ENCODE measurements at regions not wholly inside any gene's neighbourhood (a gene's known extent, or its start where the extent isn't known, plus 50 kb on each side); places are given as distances from the start of the nearest gene placed in this dataset.

- no peak overlapping the region for H3K9ac ChIP-seq (ENCODE audit: low read depth in 2 of 2, low read length in 2 of 2)
- no peaks in the 10 kb centered on the region for H3K36me3 ChIP-seq
- H3K27me3 ChIP-seq: no peaks in the 10 kb centered on the region
- no peaks in the 10 kb centered on the region for H3K9me3 ChIP-seq
- no peak for TF ChIP-seq CTCF (IDR thresholded peaks at IDR 0.05)
- no peak overlapping the region for H3K4me3 ChIP-seq
- no peak overlapping the region for H3K27ac ChIP-seq
- intact Hi-C loops (cut with DNase I): no loop called here
- H3K4me1 ChIP-seq: peaks cover 9% of the 10 kb centered on the region
- no peak for DNase-seq
Observed at GRCh38 chr2:37581433-37581832, 90.0 kb downstream of the CDC42EP3 start.

GRCh38 chr2:37582481-37583220 is 88.8 kb downstream of the CDC42EP3 start:
- peaks cover 9% of the 10 kb centered on the region for H3K4me1 ChIP-seq
- intact Hi-C loops (cut with DNase I): no loop called here
- no peaks in the 10 kb centered on the region for H3K27me3 ChIP-seq
- no peak for DNase-seq
- no peak overlapping the region for H3K9ac ChIP-seq (ENCODE audit: low read depth in 2 of 2, low read length in 2 of 2)
- no peaks in the 10 kb centered on the region for H3K9me3 ChIP-seq
- H3K27ac ChIP-seq: no peak overlapping the region
- H3K4me3 ChIP-seq: no peak overlapping the region
- no peak for TF ChIP-seq CTCF (IDR thresholded peaks at IDR 0.05)
- H3K36me3 ChIP-seq: no peaks in the 10 kb centered on the region

DNA sequence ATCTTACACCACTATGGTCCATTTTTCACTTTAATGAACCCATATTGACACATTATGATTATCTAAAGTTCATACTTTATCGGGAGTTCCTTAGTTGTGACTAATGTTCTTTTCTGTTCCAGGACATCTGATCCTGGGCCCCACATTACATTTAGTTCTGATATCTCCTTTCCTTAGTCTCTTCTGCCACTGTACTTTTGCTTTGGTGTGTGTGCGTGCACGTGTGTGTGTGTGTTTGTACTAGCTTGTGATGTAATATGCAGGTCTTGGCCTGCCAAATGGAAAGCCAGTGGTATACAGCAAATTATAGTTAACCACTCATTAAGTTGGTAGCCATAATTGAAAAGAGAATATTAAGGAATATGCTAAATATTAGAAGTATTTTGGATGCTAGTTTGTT is 88.0 kb downstream of the CDC42EP3 start:
- no peak for DNase-seq
- Histone ChIP-seq H3K27me3 (no peaks in the 10 kb centered on the region), H3K4me1 (peaks cover 9% of the 10 kb centered on the region), H3K4me3 (no peak overlapping the region), H3K27ac (no peak overlapping the region), H3K9me3 (no peaks in the 10 kb centered on the region), H3K36me3 (no peaks in the 10 kb centered on the region), H3K9ac (ENCODE audit: low read depth in 2 of 2, low read length in 2 of 2) (no peak overlapping the region)
- intact Hi-C loops (cut with DNase I): no loop called here
- no peak for TF ChIP-seq CTCF (IDR thresholded peaks at IDR 0.05)

GRCh38 chr2:37583867-37584266 is 87.6 kb downstream of the CDC42EP3 start:
- no peak overlapping the region for H3K9ac ChIP-seq (ENCODE audit: low read depth in 2 of 2, low read length in 2 of 2)
- TF ChIP-seq CTCF (IDR thresholded peaks at IDR 0.05): no peak
- no peak overlapping the region for H3K4me3 ChIP-seq
- peaks cover 9% of the 10 kb centered on the region for H3K4me1 ChIP-seq
- DNase-seq: no peak
- intact Hi-C loops (cut with DNase I): no loop called here
- H3K9me3 ChIP-seq: no peaks in the 10 kb centered on the region
- no peak overlapping the region for H3K27ac ChIP-seq
- no peaks in the 10 kb centered on the region for H3K36me3 ChIP-seq
- no peaks in the 10 kb centered on the region for H3K27me3 ChIP-seq

DNA sequence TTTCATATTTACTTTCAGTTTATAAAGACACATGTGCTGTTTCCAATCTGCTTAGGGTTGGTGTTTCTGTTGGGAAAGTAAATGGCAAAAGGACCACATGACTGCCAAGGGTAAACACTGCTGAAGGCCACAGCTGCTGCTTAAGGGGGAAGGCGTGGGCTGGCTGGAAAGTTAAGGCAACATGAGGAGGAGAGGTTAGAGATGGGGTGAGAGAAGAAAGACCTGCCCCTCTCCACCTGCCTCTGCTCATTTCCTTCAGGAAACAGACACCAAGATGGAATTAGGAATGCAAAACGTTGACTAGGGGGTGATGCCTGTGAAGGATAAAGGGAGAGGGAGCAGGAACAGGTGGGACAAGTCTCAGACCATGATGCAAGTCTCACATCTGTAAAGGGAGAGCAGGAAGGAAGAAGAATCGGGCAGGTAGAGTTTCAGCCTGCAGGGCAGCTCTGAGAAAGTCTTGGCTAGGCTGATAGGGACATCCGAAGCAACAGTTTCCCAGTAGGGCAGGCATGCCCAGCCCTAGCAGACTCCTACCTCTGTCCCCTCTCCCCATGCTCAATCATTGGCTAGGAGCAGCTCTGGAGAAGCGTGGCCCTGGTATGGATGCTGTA is 86.0 kb downstream of the CDC42EP3 start:
- TF ChIP-seq CTCF (IDR thresholded peaks at IDR 0.05): no peak
- peak overlapping the region; percentile 79 for H3K27ac ChIP-seq

More for the DNA sequence above, 86.0 kb downstream of the CDC42EP3 start:
- peaks cover 9% of the 10 kb centered on the region for H3K4me1 ChIP-seq
- peak; percentile 65 for DNase-seq
- H3K4me3 ChIP-seq: no peak overlapping the region
- H3K36me3 ChIP-seq: no peaks in the 10 kb centered on the region
- intact Hi-C loops (cut with DNase I): loop anchor here (5.0 kb wide), 1 partner anchor 87 kb away; the partner anchor contains the start of gene CDC42EP3
- no peaks in the 10 kb centered on the region for H3K9me3 ChIP-seq
- H3K27me3 ChIP-seq: no peaks in the 10 kb centered on the region
- no peak overlapping the region for H3K9ac ChIP-seq (ENCODE audit: low read depth in 2 of 2, low read length in 2 of 2)
